Dedifferentiated amniotic fluid mesenchymal stem cell (primary cell): ENCODE measurements at regions not wholly inside any gene's neighbourhood (a gene's known extent, or its start where the extent isn't known, plus 50 kb on each side); places are given as distances from the start of the nearest gene placed in this dataset.
"Not testable (repeated sequence)": the region's sequence is repeated elsewhere in the genome, so short reads cannot be mapped to it uniquely, and the experiment has no call there.

Experiments used
- DNase-seq: peaks from one replicate; pipeline ENCODE4 v3.0.0-alpha.2; 2016; ENCODE audit errors: extremely low spot score

DNA sequence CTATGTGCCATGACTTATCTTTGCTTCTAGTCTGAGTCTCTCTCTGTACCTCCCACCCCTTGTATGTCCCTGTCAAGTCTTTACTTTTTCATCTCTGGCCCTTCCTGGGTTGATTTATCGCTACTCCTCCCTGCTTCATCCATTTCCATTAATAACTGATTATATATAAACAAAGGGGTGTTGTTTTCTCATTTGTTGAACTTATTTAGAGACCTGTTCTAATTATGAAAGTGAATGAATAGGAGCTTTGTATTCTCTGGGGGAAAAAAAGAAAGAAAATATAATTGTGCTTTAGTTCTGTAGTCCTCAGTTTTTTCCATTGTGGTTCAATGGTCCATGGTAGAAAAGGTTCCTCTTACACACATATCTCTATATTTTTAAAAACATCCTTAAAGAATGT is 328.9 kb upstream of the PPP2R3A start:
- no peak for DNase-seq

DNA sequence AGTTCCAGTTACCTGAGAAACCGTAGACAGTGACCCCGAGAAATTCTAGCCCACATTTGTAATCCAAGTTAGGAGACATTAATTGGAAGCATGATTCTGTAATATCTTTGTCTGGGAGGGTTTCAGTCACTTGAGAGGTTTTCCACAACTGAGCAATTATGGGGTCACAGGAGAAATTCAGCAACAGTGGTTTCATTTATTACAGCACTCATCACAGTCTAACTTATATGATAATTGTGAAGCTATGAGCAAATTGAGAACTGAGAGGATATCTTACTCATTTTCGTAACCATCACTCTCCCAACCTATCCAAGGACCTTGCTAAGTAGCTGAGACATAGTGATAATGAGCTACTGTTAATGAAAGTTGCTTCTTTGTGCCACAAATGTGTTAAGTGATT is 328.5 kb upstream of the PPP2R3A start:
- no peak for DNase-seq

GRCh38 chr3:135641761-135642160 is 323.8 kb upstream of the PPP2R3A start:
- no peak for DNase-seq

GRCh38 chr3:135645541-135645940 is 320.0 kb upstream of the PPP2R3A start:
- no peak for DNase-seq

DNA sequence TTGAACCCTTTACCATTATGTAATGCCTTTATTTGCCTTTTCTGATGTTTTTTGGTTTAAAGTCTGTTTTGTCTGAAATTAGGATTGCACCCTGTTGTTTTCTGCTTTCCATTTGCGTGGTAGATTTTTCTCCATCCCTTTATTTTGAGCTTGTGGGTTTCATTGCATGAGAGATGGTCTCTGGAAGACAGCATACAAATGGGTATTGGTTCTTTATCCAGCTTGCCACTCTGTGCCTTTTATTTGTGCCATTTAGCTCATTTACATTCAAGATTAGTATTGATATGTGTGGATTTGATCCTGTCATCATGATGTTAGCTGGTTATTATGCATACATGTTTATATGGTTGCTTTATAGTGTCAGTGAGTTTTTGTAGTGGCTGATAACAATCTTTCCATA is 318.7 kb upstream of the PPP2R3A start:
- no peak for DNase-seq

DNA sequence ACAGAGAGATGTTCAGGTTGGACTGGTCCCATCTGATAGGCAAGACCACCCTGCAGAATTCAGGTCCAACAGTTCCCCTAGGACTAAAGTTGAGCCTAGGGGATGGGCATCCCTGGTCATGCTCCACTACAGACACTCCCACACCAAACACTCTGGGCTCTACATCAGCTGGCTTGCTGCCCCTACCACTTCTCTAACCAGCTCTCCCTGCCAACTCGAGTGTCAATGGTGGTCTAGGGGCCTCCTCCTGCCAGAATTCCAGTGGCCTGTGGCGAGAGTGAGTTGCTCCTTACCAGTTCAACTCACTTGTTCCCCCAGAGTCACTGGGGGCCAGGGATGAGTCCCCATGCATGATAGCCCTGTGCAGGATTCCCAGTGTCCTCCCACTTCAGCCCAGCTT is 316.2 kb upstream of the PPP2R3A start:
- DNase-seq: no peak

- no peak for DNase-seq
These were observed 315.2 kb upstream of the PPP2R3A start for GRCh38 chr3:135650309-135650708.

DNA sequence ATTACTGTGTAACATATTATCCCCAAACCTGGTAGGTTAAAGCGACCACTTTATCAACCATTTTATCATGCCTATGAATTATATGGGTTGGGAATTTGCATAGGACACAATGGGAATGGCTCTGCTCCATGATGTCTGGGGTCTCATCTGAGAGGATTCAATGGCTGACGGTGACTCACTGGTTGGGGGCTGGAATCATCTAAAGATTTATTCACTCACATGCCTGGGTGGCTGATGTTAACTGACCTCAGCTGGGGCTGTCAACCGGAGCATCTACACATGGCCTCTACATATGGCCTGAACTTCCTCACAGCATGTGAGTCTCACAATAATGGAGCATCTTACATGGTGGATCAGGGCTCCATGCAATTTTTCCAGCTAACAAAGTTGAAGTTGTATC is 313.1 kb upstream of the PPP2R3A start:
- no peak for DNase-seq

- DNase-seq: no peak
These were observed 310.2 kb upstream of the PPP2R3A start for GRCh38 chr3:135655328-135655727.

DNA sequence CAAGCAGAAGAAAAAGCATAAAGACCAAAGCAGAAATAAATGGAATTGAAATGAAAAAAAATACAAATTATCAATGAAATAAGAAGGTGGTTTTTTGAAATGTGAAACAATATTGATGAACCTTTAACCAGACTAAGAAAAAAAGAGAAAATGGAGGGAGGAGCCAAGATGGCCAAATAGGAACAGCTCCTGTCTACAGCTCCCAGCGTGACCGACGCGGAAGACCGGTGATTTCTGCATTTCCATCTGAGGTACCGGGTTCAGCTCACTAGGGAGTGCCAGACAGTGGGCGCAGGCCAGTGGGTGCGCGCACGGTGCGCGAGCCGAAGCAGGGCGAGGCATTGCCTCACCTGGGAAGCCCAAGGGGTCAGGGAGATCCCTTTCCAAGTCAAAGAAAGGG is 307.1 kb upstream of the PPP2R3A start:
- DNase-seq: not testable (repeated sequence)

DNA sequence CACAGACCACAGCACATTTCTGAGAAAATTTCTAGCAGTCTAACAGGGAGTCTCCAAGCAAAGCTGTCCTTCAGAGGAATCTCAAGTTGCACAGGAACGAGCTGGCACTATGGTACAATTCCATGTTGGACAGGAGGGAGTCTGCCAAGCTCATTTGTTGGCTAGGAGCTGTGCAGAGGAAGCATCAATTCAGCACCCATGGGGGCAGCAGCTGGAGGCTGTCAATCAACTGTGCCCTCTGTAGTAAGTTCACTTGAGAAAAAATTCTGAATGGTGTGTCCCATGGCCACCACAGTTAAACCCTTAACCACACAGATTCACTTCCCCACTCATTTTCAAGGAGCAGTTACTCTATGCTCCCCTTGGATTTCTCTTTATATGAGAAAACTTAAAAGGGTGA is 298.5 kb upstream of the PPP2R3A start:
- DNase-seq: no peak

GRCh38 chr3:135674508-135674907 is 291.0 kb upstream of the PPP2R3A start:
- DNase-seq: no peak

- no peak for DNase-seq
These were observed 287.1 kb upstream of the PPP2R3A start for GRCh38 chr3:135678386-135678785.

GRCh38 chr3:135688003-135688402 is 277.5 kb upstream of the PPP2R3A start:
- no peak for DNase-seq

- DNase-seq: no peak
These were observed 274.9 kb upstream of the PPP2R3A start for GRCh38 chr3:135690664-135691063.

GRCh38 chr3:135691240-135691639 is 274.3 kb upstream of the PPP2R3A start:
- DNase-seq: no peak

- DNase-seq: no peak
These were observed 271.4 kb upstream of the PPP2R3A start for GRCh38 chr3:135694142-135694541.

DNA sequence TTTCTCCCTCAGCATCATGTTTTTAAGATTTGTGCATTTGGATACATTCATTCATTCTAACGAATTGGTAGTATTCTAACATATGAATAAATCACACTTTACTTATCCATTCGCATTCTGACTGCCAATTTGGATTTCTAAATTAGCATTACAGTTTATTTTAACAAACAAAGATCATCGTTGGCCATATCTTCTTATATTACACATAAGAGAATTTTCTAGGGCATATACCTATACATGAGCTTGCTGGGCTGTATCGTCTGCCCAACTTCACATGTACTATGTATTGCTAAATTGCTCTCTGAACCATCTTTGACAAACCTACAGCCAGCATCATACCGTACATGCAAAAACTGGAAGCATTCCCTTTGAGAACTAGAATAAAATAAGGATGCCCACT is 265.8 kb upstream of the PPP2R3A start:
- no peak for DNase-seq

DNA sequence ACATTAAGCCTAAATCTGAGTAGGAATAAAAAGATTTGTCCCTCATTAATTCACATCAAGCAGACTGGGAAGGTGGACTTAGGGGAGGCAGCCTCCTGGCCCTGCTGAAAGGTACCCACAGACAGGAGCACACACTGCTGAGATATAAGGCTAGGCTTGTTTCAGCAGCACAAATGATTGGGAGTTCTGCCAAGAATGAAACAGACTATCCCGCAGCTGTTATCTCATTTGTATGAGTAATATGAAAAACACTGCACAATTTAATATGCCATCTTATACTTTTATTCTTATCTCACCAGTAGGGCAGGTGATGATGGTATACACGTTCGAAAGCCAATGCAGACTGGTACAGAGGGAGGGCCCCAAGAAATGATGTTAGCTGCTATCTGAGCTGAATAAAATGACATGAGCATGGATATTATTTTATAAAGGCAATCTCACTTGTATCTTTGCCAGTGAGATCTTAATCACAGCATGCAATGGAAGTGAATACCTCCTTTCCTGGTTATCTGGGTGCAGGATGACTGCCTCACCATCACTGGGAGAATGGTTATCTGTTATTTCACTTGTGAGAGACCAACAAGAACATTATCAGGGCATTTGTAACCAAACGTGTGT is 258.7 kb upstream of the PPP2R3A start:
- DNase-seq: no peak

DNA sequence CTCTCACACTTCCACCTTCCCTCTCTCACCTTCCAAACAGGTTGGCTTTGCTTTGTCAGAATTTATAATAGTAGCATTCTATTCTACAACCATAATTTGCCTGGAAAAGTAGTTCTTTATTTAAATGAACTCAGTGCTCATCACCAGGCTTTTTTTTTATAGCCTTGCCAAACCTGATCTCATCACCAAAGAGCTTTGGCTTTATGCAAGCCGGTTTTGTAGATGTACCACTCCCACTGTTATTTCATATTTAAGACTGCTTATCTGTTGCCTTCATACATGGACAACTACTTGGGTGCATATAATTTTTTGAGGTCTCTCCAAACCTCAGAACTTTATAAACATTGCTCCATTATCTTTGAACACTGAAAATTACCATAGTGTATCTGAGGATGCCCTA is 246.1 kb upstream of the PPP2R3A start:
- DNase-seq: no peak

DNA sequence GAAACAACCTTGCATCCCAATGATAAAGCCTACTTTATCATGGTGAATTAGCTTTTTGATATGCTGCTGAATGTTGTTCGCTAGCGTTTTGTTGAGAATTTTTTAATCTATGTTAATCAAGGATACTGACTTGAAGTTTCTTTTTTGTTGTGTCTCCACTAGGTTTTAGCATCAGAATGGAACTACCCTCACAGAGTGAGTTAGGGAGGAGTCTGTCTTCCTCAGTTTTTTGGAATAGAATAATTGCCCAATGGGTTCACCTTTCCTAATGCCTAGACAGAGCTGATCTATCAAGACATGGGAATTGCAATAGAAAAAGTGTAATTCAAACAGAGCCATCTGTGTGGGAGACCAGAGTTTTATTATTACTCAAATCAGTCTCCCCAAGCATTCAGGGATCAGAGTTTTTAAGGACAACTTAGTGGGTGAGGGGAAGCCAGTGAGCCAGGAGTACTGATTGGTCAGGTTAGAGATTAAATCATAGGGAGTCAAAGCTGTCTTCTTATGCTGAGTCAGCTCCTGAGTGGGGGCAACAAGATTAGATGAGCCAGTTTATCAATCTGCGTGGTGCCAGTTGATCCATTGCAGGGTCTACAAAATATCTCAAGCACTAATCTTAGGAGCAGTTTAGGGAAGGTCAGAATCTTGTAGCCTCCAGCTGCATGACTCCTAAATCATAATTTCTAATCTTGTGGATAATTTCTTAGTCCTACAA is 237.4 kb upstream of the PPP2R3A start:
- no peak for DNase-seq

DNA sequence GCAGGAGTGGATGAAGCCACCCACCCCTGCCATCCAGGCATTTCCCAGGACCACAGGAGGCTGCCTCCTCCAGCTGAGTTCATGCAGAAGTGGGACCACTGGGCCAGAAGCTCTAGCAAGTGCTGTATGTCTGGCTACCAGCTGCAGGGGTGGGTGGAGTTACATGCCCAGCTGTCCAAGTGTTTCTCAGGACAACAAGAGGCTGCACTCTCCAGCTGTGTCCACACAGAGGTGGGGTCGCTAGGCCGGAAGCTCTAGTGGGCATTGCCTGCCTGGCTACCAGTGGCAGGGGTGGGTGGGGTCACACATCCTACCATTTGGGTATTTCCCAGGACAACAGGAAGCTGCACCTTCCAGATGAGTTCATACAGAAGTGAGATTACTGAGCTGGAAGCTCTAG is 234.0 kb upstream of the PPP2R3A start:
- DNase-seq: no peak

DNA sequence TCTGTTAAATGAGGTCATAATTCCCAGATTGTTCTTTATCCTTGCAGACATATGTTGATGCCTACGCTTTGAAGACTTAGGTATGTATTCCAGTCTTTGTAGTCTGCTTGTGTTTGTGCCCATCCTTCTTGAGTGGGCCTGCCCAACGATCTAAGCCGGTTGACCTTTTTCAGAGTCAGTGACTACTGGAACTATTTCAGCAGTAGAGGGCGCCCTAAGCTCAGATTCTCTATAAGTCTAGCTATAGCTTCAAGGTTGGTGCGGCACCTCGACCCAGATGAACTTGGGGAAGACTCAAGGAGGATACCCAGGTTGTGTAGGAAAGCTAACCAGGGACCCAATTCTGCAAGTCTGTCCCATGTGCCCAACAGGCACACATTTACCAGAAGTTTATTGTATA is 228.8 kb upstream of the PPP2R3A start:
- no peak for DNase-seq

DNA sequence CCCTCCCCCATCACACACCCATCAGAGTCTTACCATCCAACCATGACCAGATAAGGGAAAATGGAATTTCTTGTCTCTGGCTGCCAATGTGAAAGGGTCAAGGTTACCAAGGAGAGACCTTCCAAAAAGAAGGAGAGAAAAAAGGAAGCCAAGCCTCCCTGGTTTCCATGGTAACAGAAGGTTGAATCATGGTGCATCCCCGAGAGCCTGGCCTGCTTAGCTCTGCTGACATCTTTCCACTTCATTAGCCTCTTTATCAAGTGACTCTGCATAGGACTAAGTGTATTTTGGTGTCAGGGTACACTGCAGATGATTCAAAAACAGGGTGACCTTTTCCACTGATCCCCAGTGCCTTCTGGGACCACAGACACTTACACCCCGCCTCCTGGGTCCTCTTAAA is 225.7 kb upstream of the PPP2R3A start:
- no peak for DNase-seq
